Ovary (tissue), 3 donors: ENCODE measurements at regions not wholly inside any gene's neighbourhood (a gene's known extent, or its start where the extent isn't known, plus 50 kb on each side); places are given as distances from the start of the nearest gene placed in this dataset.

Experiments
- CTCF ChIP-seq, 3 donors: fragments of 450-650 bp in 2 of 3; fragments of 200-600 bp in 1 of 3; IDR thresholded peaks; one replicate each; pipeline versions ENCODE4 v1.5.1 to v1.8.0; 2016 to 2022; ENCODE audit warnings: antibody characterized with exemption in 3 of 3, mild to moderate bottlenecking in 1 of 3
- POLR2A ChIP-seq: fragments of 450-650 bp; IDR thresholded peaks from one replicate; pipeline ENCODE4 v1.6.1; 2017; ENCODE audit warnings: antibody characterized with exemption, mild to moderate bottlenecking, moderate library complexity
- donor health status: DM: no; HTN: no; CAD: no.

- TF ChIP-seq CTCF (IDR thresholded peaks at IDR 0.05): no peak
- TF ChIP-seq POLR2A: no peak
Measured at GRCh38 chr1:213327017-213327667, 276.1 kb downstream of the RPS6KC1 start.
